ENCODE measurements at regions not wholly inside any gene's neighbourhood (a gene's known extent, or its start where the extent isn't known, plus 50 kb on each side); places are given as distances from the start of the nearest gene placed in this dataset.

GRCh38 chr3:157859541-157859940 lies 246.7 kb downstream of the SHOX2 start:
- Histone ChIP-seq H4K20me1 (replicated peaks in 1 of 2; ENCODE audit: control insufficient read depth in 1 of 2, insufficient read depth in 2 of 2, low read length in 2 of 2) (no peaks in the 10 kb centered on the region), H3K56ac (replicated peaks; ENCODE audit: insufficient read length, low read depth, low read length) (no peak overlapping the region), H2BK120ac (replicated peaks; ENCODE audit: low read depth, low read length) (no peak overlapping the region), H3K27ac (ENCODE audit: low read depth, low read length) (no peak overlapping the region), H3K36me3 (ENCODE audit: control insufficient read depth in 2 of 4, insufficient read depth in 4 of 4, low read length in 3 of 4) (no peaks in the 10 kb centered on the region), H4K91ac (replicated peaks; ENCODE audit: insufficient read length, low read length) (no peak overlapping the region), H3K23me2 (ENCODE audit: low read depth, low read length) (no peaks in the 10 kb centered on the region), H4K5ac (ENCODE audit: insufficient read length, low read depth, low read length) (no peak overlapping the region), H3K9ac (replicated peaks in 1 of 4; ENCODE audit: extremely low read depth in 1 of 4, low read depth in 3 of 4, low read length in 3 of 4) (no peak overlapping the region), H2BK5ac (ENCODE audit: low read depth, low read length) (no peak overlapping the region), H3K4me3 (ENCODE audit: extremely low read depth in 1 of 4, insufficient read depth in 2 of 4, low read depth in 3 of 4, low read length in 4 of 4) (no peak overlapping the region), H2AK5ac (ENCODE audit: low read depth, low read length) (no peak overlapping the region), H2BK12ac (ENCODE audit: low read depth, low read length) (no peak overlapping the region), H3K27me3 (replicated peaks in 1 of 4; ENCODE audit: control insufficient read depth in 3 of 4, extremely low read depth in 1 of 4, insufficient read depth in 3 of 4, low read length in 3 of 4) (peaks cover 0 to 1% (median 0%) of the 10 kb centered on the region in 4 experiments; a peak in 1 of 7 replicates), H3K9me3 (ENCODE audit: insufficient read depth in 2 of 2, low read depth in 1 of 2, low read length in 1 of 2) (no peaks in the 10 kb centered on the region), H2AFZ (ENCODE audit: low read length) (no peak overlapping the region), H3K23ac (ENCODE audit: insufficient read length) (no peak overlapping the region), H3K4me2 (ENCODE audit: insufficient read depth in 1 of 2, low read depth in 2 of 2, low read length in 2 of 2) (no peak overlapping the region), H3K14ac (ENCODE audit: insufficient read length) (no peak overlapping the region), H3K79me2 (ENCODE audit: control insufficient read depth in 1 of 2, insufficient read depth in 2 of 2, low read length in 2 of 2) (no peaks in the 10 kb centered on the region), H3K79me1 (ENCODE audit: low read depth, low read length) (no peaks in the 10 kb centered on the region), H4K8ac (ENCODE audit: extremely low read depth, insufficient read depth, low read length) (no peak overlapping the region), H3K18ac (ENCODE audit: extremely low read depth, low read length) (no peak overlapping the region), H3K4me1 (replicated peaks in 1 of 4; ENCODE audit: control insufficient read depth in 3 of 4, insufficient read depth in 4 of 4, low read length in 3 of 4) (no peaks in the 10 kb centered on the region), H2BK20ac (ENCODE audit: low read length) (no peak overlapping the region), H3K4ac (replicated peaks; ENCODE audit: insufficient read length, low read depth, low read length) (no peak overlapping the region), H2BK15ac (ENCODE audit: low read length) (no peak overlapping the region)
- DNase-seq (ENCODE audit: low read depth in 1 of 2, low spot score in 2 of 2): no peak
- ChIA-PET POLR2A (ENCODE audit: partially characterized antibody) (no interaction called here), CTCF (ENCODE audit: partially characterized antibody) (interaction anchor here (0.7 to 2.9 kb wide), 7 partner anchors 11 to 674 kb away, joined by 3 to 5 read pairs (median 3); no protein-coding TSS in a partner anchor)
- 89% methylated on average over 2 of the region's 2 CpGs; no CpG with 5 or more reads in 1 of the 2 experiments for WGBS, 2 experiments (ENCODE audit: extremely low coverage in 1 of 2, insufficient coverage in 1 of 2, insufficient read length in 1 of 2, insufficient replicate concordance in 2 of 2, low coverage in 1 of 2, low lambda C conversion rate in 2 of 2, missing lambda C conversion rate in 1 of 2)
- no peak for FAIRE-seq
- TF ChIP-seq SAP30 (IDR thresholded peaks at IDR 0.05; ENCODE audit: insufficient read depth, insufficient replicate concordance, low read length): no peak
- TF ChIP-seq CTBP2 (IDR thresholded peaks at IDR 0.05; ENCODE audit: borderline replicate concordance, insufficient read depth, insufficient read length, low read length): no peak
- TF ChIP-seq POLR2AphosphoS5 (IDR thresholded peaks at IDR 0.05; ENCODE audit: low read depth, low read length): no peak
- no peak for TF ChIP-seq HDAC2 (IDR thresholded peaks at IDR 0.05; ENCODE audit: borderline replicate concordance in 1 of 2, low read depth in 2 of 2, low read length in 2 of 2)
- TF ChIP-seq POLR2A (IDR thresholded peaks at IDR 0.05; ENCODE audit: control extremely low read depth in 1 of 2, low read depth in 2 of 2, low read length in 2 of 2): no peak
- TF ChIP-seq CEBPB (IDR thresholded peaks at IDR 0.05; ENCODE audit: low read depth, low read length): no peak
- no peak for TF ChIP-seq CREB1 (IDR thresholded peaks at IDR 0.05)
